B cell (primary cell): ENCODE measurements at regions not wholly inside any gene's neighbourhood (a gene's known extent, or its start where the extent isn't known, plus 50 kb on each side); places are given as distances from the start of the nearest gene placed in this dataset.

Experiments used
- ATAC-seq: fragments of 200-7000 bp; cut with Tn5 transposase; one replicate; pipeline ENCODE4 v1.10.0; 2021; ENCODE audit warnings: low read depth, mild to moderate bottlenecking, moderate number of reproducible peaks, moderate library complexity
- CTCF ChIA-PET: fragments of 350-600 bp; sonication (Branson Sonifier 250); formaldehyde crosslinking; loops from one replicate; lab custom pipeline; 2021; ENCODE audit warnings: antibody characterized with exemption, inconsistent platforms; lab: Charles Lee
- POLR2A ChIA-PET: fragments of 350-600 bp; sonication (Branson Sonifier 250); formaldehyde crosslinking; loops from one replicate; lab custom pipeline; 2021; ENCODE audit warnings: antibody characterized with exemption; lab: Charles Lee
- DNase-seq: peaks from one replicate; pipeline ENCODE4 v3.0.0; 2013
- H2AFZ ChIP-seq: 2 replicates; pipeline ENCODE4 v1.6.1; 2012; ENCODE audit warnings: mild to moderate bottlenecking, low read depth, low read length; ENCODE audit not compliant: insufficient read depth, poor library complexity, severe bottlenecking
- H3K27ac ChIP-seq, 2 donors: 1 replicate in 1 of 2; 2 replicates in 1 of 2; pipeline ENCODE4 v1.5.1; 2012 to 2013; ENCODE audit warnings: low read length in 2 of 2, mild to moderate bottlenecking in 2 of 2, moderate library complexity in 1 of 2
- H3K27me3 ChIP-seq, 4 experiments: fragments of 200-600 bp in 1 of 4; sonication (generic) in 1 of 4; replicated peaks in 1 of 4; 1 replicate in 2 of 4; 2 replicates in 2 of 4; pipeline versions ENCODE4 v1.6.1 to v1.7.0; 2013 to 2016; ENCODE audit warnings: low read length in 3 of 4, mild to moderate bottlenecking in 2 of 4, mixed read lengths in 1 of 4, moderate library complexity in 1 of 4; ENCODE audit not compliant: insufficient read depth in 4 of 4, control insufficient read depth in 3 of 4; ENCODE audit errors: control extremely low read depth in 1 of 4
- H3K36me3 ChIP-seq, 2 experiments: replicated peaks in 1 of 2; 1 replicate in 1 of 2; 2 replicates in 1 of 2; pipeline versions ENCODE4 v1.6.1 to v1.7.1; 2013; ENCODE audit warnings: low read length in 1 of 2; ENCODE audit not compliant: insufficient read depth in 2 of 2, control insufficient read depth in 1 of 2; ENCODE audit errors: control extremely low read depth in 1 of 2, extremely low read depth in 1 of 2
- H3K4me1 ChIP-seq, 2 donors: fragments of 200-600 bp in 1 of 2; sonication (generic) in 1 of 2; 1 replicate in 1 of 2; 2 replicates in 1 of 2; pipeline versions ENCODE4 v1.5.1 to v1.6.1; 2013 to 2017; ENCODE audit warnings: low read length in 2 of 2; ENCODE audit not compliant: control insufficient read depth in 2 of 2, insufficient read depth in 2 of 2
- H3K4me2 ChIP-seq: replicated peaks from 2 replicates; pipeline ENCODE3; 2012; ENCODE audit warnings: mild to moderate bottlenecking, low read depth, low read length; ENCODE audit not compliant: poor library complexity, severe bottlenecking
- H3K4me3 ChIP-seq, 5 experiments: fragments of 200-600 bp in 1 of 5; sonication (generic) in 1 of 5; 1 replicate in 3 of 5; 2 replicates in 2 of 5; pipeline versions ENCODE4 v1.5.1 to v1.7.0; 2011 to 2016; ENCODE audit warnings: low read length in 4 of 5, mild to moderate bottlenecking in 4 of 5, low read depth in 2 of 5, control low read depth in 1 of 5, moderate library complexity in 1 of 5; ENCODE audit not compliant: insufficient read depth in 1 of 5; ENCODE audit errors: control extremely low read depth in 1 of 5, extremely low read depth in 1 of 5
- H3K79me2 ChIP-seq: fragments of 200-600 bp; sonication (generic); one replicate; pipeline ENCODE4 v1.6.0; 2016; ENCODE audit warnings: low read length; ENCODE audit not compliant: control insufficient read depth, insufficient read depth
- H3K9ac ChIP-seq: fragments of 200-600 bp; sonication (generic); 2 replicates; pipeline ENCODE4 v1.6.1; 2017; ENCODE audit warnings: mild to moderate bottlenecking, low read length, moderate library complexity
- H3K9me3 ChIP-seq, 3 donors: one replicate each; pipeline versions ENCODE4 v1.6.1 to v1.7.1; 2013; ENCODE audit warnings: low read length in 2 of 3; ENCODE audit not compliant: control insufficient read depth in 2 of 3, insufficient read depth in 1 of 3; ENCODE audit errors: control extremely low read depth in 1 of 3
- H4K20me1 ChIP-seq: 2 replicates; pipeline ENCODE4 v1.6.0; 2012; ENCODE audit warnings: mild to moderate bottlenecking, low read length; ENCODE audit not compliant: insufficient read depth, control insufficient read depth, poor library complexity, severe bottlenecking
- H3K27ac Mint-ChIP-seq: one replicate; pipeline ENCODE4 v1.8.0; 2021; ENCODE audit warnings: mixed read lengths
- H3K27me3 Mint-ChIP-seq: one replicate; pipeline ENCODE4 v1.8.0; 2021; ENCODE audit warnings: mixed read lengths
- H3K4me1 Mint-ChIP-seq: one replicate; pipeline ENCODE4 v1.8.0; 2021; ENCODE audit warnings: mixed read lengths
- H3K4me3 Mint-ChIP-seq: one replicate; pipeline ENCODE4 v1.8.0; 2021; ENCODE audit warnings: mixed read lengths
- H3K9me3 Mint-ChIP-seq: one replicate; pipeline ENCODE4 v1.8.0; 2022; ENCODE audit warnings: mixed read lengths; ENCODE audit not compliant: insufficient read depth
- EZH2 ChIP-seq: IDR thresholded peaks from 2 replicates; pipeline ENCODE4 v1.6.1; 2012; ENCODE audit warnings: borderline replicate concordance, low read depth, mild to moderate bottlenecking, moderate library complexity, low read length; ENCODE audit not compliant: insufficient read depth, poor library complexity, severe bottlenecking
- WGBS: methylation state at CpG from one replicate; pipeline ENCODE4 v1.1.5; 2013; ENCODE audit warnings: missing lambda C conversion rate; ENCODE audit not compliant: insufficient coverage; 5-methylcytosine and 5-hydroxymethylcytosine counted together
- intact Hi-C: fragments of 100-400 bp; cut with micrococcal nuclease; formaldehyde crosslinking; loops from one replicate; pipeline ENCODE4 v1.10.0; 2022
- TF ChIP-seq, protein P1 (sequence below): fragments of 200-600 bp; IDR thresholded peaks from one replicate; pipeline ENCODE4 v1.8.0; 2022; ENCODE audit warnings: antibody characterized with exemption, mild to moderate bottlenecking

- Histone ChIP-seq H3K9ac (no peak overlapping the region), H3K4me1 (no peaks in the 10 kb centered on the region), H3K9me3 (no peaks in the 10 kb centered on the region), H3K79me2 (no peaks in the 10 kb centered on the region), H3K27me3 (peaks cover 0 to 2% (median 0%) of the 10 kb centered on the region in 4 experiments), H3K4me2 (no peak overlapping the region), H4K20me1 (no peaks in the 10 kb centered on the region), H3K4me3 (no peak overlapping the region), H3K36me3 (no peaks in the 10 kb centered on the region), H3K27ac (no peak overlapping the region), H2AFZ (no peak overlapping the region)
- Mint-ChIP-seq H3K27me3 (no peaks in the 10 kb centered on the region), H3K27ac (no peak overlapping the region), H3K4me1 (no peaks in the 10 kb centered on the region), H3K4me3 (no peak overlapping the region), H3K9me3 (peaks cover 2% of the 10 kb centered on the region)
- WGBS = 96% methylated on average over 5 of the region's 5 CpGs
- ChIA-PET CTCF (no interaction called here), POLR2A (no interaction called here)
- ATAC-seq (no peak), DNase-seq (no peak)
- no peak for TF ChIP-seq EZH2
- TF ChIP-seq, protein P1, sequence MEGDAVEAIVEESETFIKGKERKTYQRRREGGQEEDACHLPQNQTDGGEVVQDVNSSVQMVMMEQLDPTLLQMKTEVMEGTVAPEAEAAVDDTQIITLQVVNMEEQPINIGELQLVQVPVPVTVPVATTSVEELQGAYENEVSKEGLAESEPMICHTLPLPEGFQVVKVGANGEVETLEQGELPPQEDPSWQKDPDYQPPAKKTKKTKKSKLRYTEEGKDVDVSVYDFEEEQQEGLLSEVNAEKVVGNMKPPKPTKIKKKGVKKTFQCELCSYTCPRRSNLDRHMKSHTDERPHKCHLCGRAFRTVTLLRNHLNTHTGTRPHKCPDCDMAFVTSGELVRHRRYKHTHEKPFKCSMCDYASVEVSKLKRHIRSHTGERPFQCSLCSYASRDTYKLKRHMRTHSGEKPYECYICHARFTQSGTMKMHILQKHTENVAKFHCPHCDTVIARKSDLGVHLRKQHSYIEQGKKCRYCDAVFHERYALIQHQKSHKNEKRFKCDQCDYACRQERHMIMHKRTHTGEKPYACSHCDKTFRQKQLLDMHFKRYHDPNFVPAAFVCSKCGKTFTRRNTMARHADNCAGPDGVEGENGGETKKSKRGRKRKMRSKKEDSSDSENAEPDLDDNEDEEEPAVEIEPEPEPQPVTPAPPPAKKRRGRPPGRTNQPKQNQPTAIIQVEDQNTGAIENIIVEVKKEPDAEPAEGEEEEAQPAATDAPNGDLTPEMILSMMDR = no peak
- intact Hi-C loops = no loop called here
Measured at GRCh38 chr3:106699122-106699521, 678.1 kb upstream of the CCDC54 start.

DNA sequence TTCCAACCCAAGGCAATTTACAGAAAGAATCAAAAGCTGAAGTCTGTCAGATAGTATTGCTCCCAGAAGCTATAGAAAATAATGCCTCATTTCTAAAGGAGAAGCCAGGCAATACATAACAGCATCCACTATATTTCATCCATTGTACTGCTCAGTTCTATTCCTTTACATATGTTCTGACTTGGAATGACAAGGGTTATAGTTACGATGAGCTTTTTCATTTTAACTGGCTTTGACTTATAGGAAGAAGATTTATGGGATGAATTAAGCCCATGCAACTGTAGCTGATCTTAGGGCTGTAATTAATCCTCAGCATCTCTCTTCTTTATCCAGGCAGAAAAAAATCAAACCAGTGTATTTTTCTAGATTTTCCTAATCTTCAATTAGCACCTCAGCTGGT lies 676.3 kb upstream of the CCDC54 start:
- Mint-ChIP-seq H3K27ac (no peak overlapping the region), H3K4me3 (no peak overlapping the region), H3K9me3 (peaks cover 2% of the 10 kb centered on the region), H3K27me3 (no peaks in the 10 kb centered on the region), H3K4me1 (no peaks in the 10 kb centered on the region)
- Histone ChIP-seq H2AFZ (no peak overlapping the region), H3K9ac (no peak overlapping the region), H3K79me2 (no peaks in the 10 kb centered on the region), H3K4me3 (no peak overlapping the region), H4K20me1 (no peaks in the 10 kb centered on the region), H3K4me2 (no peak overlapping the region), H3K36me3 (no peaks in the 10 kb centered on the region), H3K27me3 (peaks cover 0 to 2% (median 0%) of the 10 kb centered on the region in 4 experiments), H3K4me1 (no peaks in the 10 kb centered on the region), H3K9me3 (no peaks in the 10 kb centered on the region), H3K27ac (no peak overlapping the region)
- WGBS = no CpG with 5 or more reads among the region's 1 CpG
- ATAC-seq = no peak
- intact Hi-C loops = no loop called here
- CTCF ChIA-PET = no interaction called here
- no peak for DNase-seq
- POLR2A ChIA-PET = no interaction called here
- TF ChIP-seq, protein P1 = no peak
- TF ChIP-seq EZH2 = no peak
